ENCODE measurements at regions not wholly inside any gene's neighbourhood (a gene's known extent, or its start where the extent isn't known, plus 50 kb on each side); places are given as distances from the start of the nearest gene placed in this dataset.
"Not testable (repeated sequence)": the region's sequence is repeated elsewhere in the genome, so short reads cannot be mapped to it uniquely, and the experiment has no call there.

DNA sequence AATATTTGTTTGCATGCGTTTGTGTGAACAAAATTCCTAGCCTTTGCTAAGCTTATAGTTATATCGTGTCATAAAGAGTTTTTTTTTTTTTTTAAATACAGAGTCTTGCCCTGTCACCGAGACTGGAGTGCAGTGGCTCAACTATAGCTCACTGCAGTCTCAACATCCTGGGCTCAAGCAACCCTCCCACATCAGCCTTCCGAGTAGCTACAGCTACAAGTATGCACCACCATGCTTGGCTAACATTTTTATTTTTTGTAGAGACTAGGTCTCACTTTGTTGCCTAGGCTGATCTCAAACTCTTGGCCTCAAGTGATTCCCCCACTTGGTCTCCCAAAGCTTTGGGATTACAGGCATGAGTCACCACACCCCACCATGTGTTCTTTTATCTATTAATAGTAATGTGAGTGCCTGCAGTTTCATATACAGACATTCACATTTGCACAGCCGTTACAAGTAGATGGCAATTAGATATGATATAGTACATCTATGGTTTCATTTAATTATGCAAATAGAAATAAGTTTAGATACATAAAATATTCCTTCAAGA, 848.6 kb downstream of the PDCD6IP start:
- Mint-ChIP-seq H3K27me3 (no peaks in the 10 kb centered on the region), H3K9me3 (peaks cover 3% of the 10 kb centered on the region), H3K27ac (no peak overlapping the region), H3K36me3 (no peaks in the 10 kb centered on the region), H3K4me3 (no peak overlapping the region), H3K4me1 (no peaks in the 10 kb centered on the region)
- no peak for ATAC-seq (ENCODE audit: low read depth)
- POLR2A ChIA-PET = no interaction called here
- DNase-seq = no peak

DNA sequence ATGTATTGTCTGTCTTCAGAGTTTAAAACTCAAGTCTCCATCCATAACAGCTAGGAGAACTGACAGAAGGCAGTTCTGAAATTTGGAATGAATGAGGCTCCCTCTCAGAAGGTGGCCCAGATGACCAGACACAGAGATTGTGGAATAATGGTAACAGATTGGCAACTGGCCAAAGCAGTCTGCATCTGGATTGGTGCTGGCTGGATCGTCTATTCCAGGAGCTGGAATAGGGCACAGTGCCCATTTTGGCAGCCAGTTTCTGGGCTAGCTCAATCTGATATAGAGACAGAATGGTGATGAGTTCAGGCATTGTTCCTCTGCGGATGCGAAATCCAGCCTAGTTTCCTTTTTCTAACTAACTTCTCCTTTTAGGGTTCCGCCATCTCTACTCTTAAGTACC, 851.7 kb downstream of the PDCD6IP start:
- no peaks in the 10 kb centered on the region for H3K27me3 Mint-ChIP-seq
- POLR2A ChIA-PET = no interaction called here
- DNase-seq (no peak), ATAC-seq (ENCODE audit: low read depth) (no peak)
- H3K27ac Mint-ChIP-seq = no peak overlapping the region
- H3K4me1 Mint-ChIP-seq = no peaks in the 10 kb centered on the region
- H3K36me3 Mint-ChIP-seq = no peaks in the 10 kb centered on the region
- H3K4me3 Mint-ChIP-seq = no peak overlapping the region
- H3K9me3 Mint-ChIP-seq = no peaks in the 10 kb centered on the region

DNA sequence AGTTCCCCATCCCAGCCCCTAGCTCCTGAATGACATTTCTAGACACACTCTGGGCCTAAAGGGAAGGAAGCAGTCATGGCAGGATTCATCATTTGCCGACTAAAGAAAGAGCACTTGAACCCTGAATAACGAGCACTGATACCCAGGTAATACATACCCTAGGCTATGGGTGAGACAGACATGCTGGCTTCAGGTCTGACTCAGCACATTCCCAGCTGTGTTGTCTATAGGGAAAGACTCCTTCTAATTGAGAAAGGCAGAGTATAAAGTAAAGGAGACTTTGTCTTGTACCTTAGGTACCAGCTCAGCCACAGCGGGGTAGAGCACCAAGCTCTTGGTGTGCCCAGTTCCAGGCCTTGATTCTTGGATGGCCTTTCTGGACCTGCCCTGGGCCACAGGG, 870.5 kb downstream of the PDCD6IP start:
- Mint-ChIP-seq H3K4me3 (no peak overlapping the region), H3K27ac (no peak overlapping the region), H3K4me1 (no peaks in the 10 kb centered on the region), H3K27me3 (no peaks in the 10 kb centered on the region), H3K9me3 (no peaks in the 10 kb centered on the region), H3K36me3 (no peaks in the 10 kb centered on the region)
- DNase-seq (no peak), ATAC-seq (ENCODE audit: low read depth) (no peak)
- POLR2A ChIA-PET = no interaction called here

DNA sequence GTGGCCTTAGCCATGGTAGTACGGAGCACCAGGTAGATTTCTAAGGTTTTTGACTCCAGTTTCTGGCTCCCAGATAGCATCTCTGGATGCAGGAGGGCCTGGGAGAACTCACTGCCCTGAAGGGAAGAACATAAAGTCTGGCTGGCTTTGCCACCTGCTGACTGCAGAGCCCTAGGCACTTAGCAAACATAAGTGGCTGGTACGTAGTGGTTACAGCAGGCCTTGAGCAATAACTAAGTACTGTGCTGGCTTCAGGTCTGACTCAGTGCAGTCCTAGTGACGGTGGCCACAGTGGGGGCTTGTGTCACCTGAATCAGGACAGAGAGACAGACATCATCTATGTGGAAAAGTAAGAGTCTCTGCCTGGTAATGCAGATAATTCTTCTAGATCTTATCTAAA, 871.1 kb downstream of the PDCD6IP start:
- no peak overlapping the region for H3K4me3 Mint-ChIP-seq
- ATAC-seq (ENCODE audit: low read depth) (no peak), DNase-seq (no peak)
- H3K27me3 Mint-ChIP-seq = no peaks in the 10 kb centered on the region
- no peaks in the 10 kb centered on the region for H3K36me3 Mint-ChIP-seq
- H3K4me1 Mint-ChIP-seq = no peaks in the 10 kb centered on the region
- H3K27ac Mint-ChIP-seq = no peak overlapping the region
- POLR2A ChIA-PET = no interaction called here
- H3K9me3 Mint-ChIP-seq = no peaks in the 10 kb centered on the region

DNA sequence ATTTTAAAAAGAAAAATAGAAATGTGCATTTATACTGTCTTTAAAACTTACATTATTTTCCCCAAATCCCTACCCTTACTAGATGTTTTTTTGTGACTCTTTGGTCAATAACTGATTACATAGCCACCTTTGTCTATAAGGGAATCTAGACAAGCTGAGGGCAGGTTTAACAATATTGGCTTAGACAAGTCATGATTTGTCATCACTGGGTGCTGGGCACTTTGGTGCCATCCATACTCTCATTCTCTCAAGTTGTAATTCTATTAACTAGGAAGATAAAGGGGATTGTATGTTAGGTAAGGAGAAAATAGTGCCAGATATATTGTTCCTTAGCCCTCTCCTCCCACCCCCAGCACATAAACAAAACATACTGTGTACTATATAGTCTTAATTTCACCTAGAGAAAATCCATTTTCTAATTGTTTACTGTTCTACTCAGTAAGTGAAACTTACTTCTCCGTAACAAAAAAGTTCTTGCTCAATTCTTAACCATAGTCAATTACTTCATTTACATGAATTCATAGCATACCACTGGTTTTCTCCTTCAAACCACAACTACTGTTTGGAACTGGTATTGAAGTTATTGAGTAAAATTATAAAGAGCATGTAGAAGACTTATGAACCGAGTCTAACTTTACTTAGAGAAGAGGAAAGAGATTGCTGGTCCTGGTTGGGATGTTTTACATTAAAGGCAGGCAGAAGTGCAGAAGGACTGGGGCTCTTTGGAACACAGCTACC, 877.1 kb downstream of the PDCD6IP start:
- Mint-ChIP-seq H3K36me3 (no peaks in the 10 kb centered on the region), H3K4me3 (no peak overlapping the region), H3K27me3 (no peaks in the 10 kb centered on the region), H3K27ac (no peak overlapping the region), H3K4me1 (no peaks in the 10 kb centered on the region), H3K9me3 (peaks cover 6% of the 10 kb centered on the region)
- ATAC-seq (ENCODE audit: low read depth) (no peak), DNase-seq (no peak)
- POLR2A ChIA-PET = no interaction called here

DNA sequence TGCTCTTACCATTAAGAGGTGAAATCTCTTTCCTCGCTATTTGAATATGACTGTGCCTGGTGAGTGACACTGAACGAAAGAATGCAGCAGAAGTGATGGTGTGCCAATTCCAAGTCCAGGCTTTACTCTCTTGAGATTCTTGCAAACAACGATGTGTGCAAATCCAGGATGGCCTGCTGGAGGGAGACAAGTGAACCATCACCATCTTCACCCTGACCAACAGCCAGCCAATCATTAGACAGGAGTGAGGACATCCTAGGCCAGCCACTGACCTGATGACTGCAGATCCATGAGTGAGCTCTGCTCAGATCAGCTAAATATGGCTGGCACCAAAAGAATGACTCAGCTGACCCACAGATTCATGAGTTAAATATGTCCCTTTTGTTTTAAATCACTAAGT, 878.0 kb downstream of the PDCD6IP start:
- Mint-ChIP-seq H3K4me1 (no peaks in the 10 kb centered on the region), H3K27ac (no peak overlapping the region), H3K27me3 (no peaks in the 10 kb centered on the region), H3K36me3 (no peaks in the 10 kb centered on the region), H3K9me3 (peaks cover 7% of the 10 kb centered on the region), H3K4me3 (no peak overlapping the region)
- POLR2A ChIA-PET = no interaction called here
- ATAC-seq (ENCODE audit: low read depth) (no peak), DNase-seq (no peak)

DNA sequence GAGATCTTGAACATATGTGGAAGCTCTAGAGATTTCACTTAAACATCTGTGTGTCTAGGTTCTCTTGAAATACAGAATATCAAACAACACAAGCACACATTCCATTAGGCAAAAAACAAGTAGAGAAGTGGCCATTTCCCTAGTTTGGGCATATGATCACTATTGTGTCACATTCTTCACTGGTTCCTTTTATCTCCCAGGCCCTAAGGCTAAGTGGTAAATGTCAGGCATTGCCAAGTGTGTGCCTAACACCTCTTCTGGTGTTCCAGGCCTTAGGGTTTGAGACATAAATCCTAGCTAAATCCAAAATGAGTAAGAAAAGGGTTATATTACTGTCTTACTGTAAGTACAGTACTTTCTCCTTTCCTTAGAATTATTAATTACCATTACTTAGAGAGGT, 880.1 kb downstream of the PDCD6IP start:
- Mint-ChIP-seq H3K27ac (no peak overlapping the region), H3K36me3 (no peaks in the 10 kb centered on the region)

DNA sequence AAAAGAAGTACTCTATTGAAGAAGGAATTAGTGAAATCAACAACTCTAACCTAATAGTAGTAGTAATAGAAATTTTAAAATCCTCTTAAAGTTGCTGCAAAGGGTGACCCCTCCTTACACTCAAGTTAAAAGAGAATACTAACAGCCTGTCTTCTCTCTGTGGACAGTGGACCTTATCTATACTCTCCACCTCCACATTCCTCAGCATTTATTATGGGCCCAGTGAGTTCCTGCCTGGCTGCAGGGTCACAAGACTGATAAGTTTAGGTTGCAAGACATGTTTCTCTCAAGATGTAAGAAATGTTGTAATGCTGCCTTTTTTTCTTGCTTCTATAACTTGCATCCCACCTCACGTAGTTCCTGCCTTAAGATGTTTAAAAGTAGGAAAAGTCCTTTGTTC, 880.6 kb downstream of the PDCD6IP start:
- ATAC-seq (ENCODE audit: low read depth); DNase-seq; H3K27ac Mint-ChIP-seq; H3K36me3 Mint-ChIP-seq; H3K9me3 Mint-ChIP-seq; H3K4me3 Mint-ChIP-seq; H3K4me1 Mint-ChIP-seq; POLR2A ChIA-PET; H3K27me3 Mint-ChIP-seq: not testable (repeated sequence)

More for the DNA sequence above, 880.1 kb downstream of the PDCD6IP start:
- DNase-seq = no peak
- H3K4me1 Mint-ChIP-seq = no peaks in the 10 kb centered on the region
- H3K4me3 Mint-ChIP-seq = no peak overlapping the region
- no peak for ATAC-seq (ENCODE audit: low read depth)
- POLR2A ChIA-PET = no interaction called here
- peaks cover 7% of the 10 kb centered on the region for H3K9me3 Mint-ChIP-seq
- no peaks in the 10 kb centered on the region for H3K27me3 Mint-ChIP-seq

DNA sequence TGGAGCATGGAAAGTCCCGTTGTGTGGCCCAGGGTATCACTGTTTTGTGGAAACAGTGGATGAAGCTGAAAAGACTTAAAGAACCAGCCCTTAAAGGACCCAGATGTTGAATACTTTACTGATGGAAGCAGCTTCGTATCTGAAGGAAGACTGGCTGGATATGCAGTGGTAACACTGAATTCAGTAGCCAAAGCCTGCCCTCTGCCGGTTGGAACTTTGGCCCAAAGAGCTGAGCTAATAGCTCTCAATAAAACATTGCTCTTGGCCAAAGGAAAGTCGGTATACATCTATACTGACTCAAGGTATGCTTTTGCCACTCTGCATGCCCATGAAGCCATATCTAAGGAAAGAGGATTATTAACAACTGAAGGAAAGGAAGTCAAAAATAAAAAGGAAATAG, 885.4 kb downstream of the PDCD6IP start:
- Mint-ChIP-seq H3K9me3 (peaks cover 7% of the 10 kb centered on the region), H3K36me3 (no peaks in the 10 kb centered on the region), H3K4me3 (no peak overlapping the region), H3K27ac (no peak overlapping the region), H3K27me3 (no peaks in the 10 kb centered on the region), H3K4me1 (no peaks in the 10 kb centered on the region)
- DNase-seq (no peak), ATAC-seq (ENCODE audit: low read depth) (no peak)
- POLR2A ChIA-PET = no interaction called here

DNA sequence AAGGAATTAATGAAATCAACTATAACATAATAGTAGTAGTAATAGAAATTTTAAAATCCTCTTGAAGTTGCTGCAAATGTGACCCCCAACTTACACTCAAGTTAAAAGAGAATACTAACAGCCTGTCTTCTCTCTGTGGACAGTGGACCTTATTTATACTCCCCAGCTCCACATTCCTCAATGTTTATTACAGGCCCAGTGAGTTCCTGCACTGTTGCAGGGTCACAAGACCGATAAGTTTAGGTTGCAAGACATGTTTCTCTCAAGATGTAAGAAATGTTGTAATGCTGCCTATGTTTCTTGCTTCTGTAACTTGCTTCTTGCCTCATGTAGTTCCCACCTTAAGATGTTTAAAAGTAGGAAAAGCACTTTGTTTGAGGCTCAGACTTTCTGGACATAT, 888.1 kb downstream of the PDCD6IP start:
- POLR2A ChIA-PET = no interaction called here
- no peak overlapping the region for H3K27ac Mint-ChIP-seq
- no peaks in the 10 kb centered on the region for H3K27me3 Mint-ChIP-seq
- H3K36me3 Mint-ChIP-seq = no peaks in the 10 kb centered on the region
- DNase-seq (no peak), ATAC-seq (ENCODE audit: low read depth) (no peak)
- no peak overlapping the region for H3K4me3 Mint-ChIP-seq
- no peaks in the 10 kb centered on the region for H3K4me1 Mint-ChIP-seq
- H3K9me3 Mint-ChIP-seq = no peaks in the 10 kb centered on the region

DNA sequence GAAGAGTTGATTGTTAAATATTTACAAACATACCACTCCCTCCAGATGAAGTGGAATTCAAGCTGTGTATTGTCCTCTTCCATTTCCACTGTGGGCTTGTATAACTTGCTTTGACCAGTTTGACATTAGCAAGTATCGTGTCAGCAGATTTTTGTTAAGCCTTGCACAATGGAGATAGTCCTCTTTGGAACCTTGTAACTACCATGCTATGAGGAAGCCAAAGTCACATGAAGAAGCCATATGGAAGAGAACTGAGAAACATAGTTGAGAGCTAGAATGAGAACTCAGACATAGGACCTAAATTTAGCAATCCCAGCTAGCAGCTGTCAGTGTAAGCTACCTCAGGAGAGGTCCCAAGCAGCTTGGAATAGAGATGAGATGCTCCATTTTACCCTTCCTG, 889.2 kb downstream of the PDCD6IP start:
- no peaks in the 10 kb centered on the region for H3K9me3 Mint-ChIP-seq
- POLR2A ChIA-PET = no interaction called here
- no peaks in the 10 kb centered on the region for H3K36me3 Mint-ChIP-seq
- DNase-seq (no peak), ATAC-seq (ENCODE audit: low read depth) (no peak)
- no peaks in the 10 kb centered on the region for H3K4me1 Mint-ChIP-seq
- no peak overlapping the region for H3K27ac Mint-ChIP-seq
- no peak overlapping the region for H3K4me3 Mint-ChIP-seq
- no peaks in the 10 kb centered on the region for H3K27me3 Mint-ChIP-seq

DNA sequence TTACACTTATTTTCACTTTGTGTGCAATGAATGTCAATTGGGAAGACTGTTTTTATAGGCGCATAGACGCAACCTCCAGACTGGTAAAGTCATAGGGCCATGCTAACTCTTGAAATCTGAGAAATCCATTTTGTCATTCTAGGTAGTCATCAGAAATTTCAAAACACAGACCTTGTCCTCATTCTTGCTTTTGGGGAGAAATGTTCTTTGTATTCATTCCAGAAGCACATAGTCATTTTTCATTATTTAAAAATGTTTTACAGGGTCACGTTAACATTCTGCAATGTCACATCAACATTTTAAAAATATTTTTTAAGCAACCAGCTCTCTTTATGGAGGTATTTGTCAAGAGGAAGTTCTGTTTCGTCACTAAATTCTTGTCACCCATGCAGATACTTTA, 898.4 kb downstream of the PDCD6IP start:
- POLR2A ChIA-PET = no interaction called here
- DNase-seq (no peak), ATAC-seq (ENCODE audit: low read depth) (no peak)
- H3K9me3 Mint-ChIP-seq = peaks cover 6% of the 10 kb centered on the region
- no peaks in the 10 kb centered on the region for H3K36me3 Mint-ChIP-seq
- H3K4me1 Mint-ChIP-seq = no peaks in the 10 kb centered on the region
- H3K4me3 Mint-ChIP-seq = no peak overlapping the region
- H3K27ac Mint-ChIP-seq = no peak overlapping the region
- H3K27me3 Mint-ChIP-seq = no peaks in the 10 kb centered on the region

DNA sequence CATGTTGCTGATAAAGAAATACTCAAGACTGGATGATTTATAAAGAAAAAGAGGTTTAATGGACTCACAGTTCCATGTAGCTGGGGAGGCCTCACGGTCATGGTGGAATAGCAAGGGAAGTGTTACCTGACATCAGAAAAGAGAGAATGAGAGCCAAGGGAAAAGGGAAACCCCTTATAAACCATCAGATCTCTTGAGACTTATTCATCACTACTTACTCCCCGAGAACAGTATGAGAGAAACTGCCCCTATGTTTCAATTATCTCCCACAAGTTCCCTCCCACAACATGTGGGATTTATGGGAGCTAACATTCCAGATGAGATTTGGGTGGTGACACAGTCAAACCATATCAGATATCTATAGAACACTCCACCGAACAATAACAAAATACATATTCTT, 904.6 kb downstream of the PDCD6IP start:
- Mint-ChIP-seq H3K27ac (no peak overlapping the region), H3K36me3 (no peaks in the 10 kb centered on the region), H3K4me3 (no peak overlapping the region), H3K9me3 (peaks cover 8% of the 10 kb centered on the region), H3K27me3 (no peaks in the 10 kb centered on the region), H3K4me1 (no peaks in the 10 kb centered on the region)
- no peak for DNase-seq
- POLR2A ChIA-PET = no interaction called here
- no peak for ATAC-seq (ENCODE audit: low read depth)

DNA sequence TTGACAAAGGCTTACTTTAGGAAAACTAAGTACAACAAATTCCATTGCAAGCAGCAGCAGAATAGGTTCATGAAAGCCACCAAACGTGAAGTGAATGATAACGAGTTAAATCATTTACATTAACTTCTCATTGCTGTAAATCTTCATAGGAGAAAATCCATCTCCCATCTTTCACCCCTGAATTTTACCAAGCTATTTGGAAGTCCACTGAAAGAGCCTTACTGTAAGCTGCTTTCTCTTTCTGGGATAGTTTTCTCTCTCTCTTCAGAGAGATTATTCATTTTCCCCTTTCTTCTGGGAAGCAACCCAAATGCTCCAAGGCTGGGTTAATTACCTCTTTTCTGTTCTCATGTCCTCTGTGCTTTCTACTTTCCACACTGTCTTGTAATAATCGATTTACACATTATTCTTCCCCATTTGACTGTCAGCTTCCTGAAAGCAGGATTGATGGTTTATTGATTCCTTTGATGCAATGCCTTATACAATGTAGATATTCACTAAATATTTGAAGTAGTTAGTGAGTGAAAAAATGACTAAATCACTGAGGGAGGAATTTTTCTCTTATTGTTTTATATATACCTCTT, 914.3 kb upstream of the ARPP21 start:
- ATAC-seq (ENCODE audit: low read depth) (no peak), DNase-seq (no peak)
- H3K4me1 Mint-ChIP-seq = peaks cover 1% of the 10 kb centered on the region
- POLR2A ChIA-PET = no interaction called here
- H3K4me3 Mint-ChIP-seq = no peak overlapping the region
- H3K9me3 Mint-ChIP-seq = peaks cover 2% of the 10 kb centered on the region
- H3K27ac Mint-ChIP-seq = no peak overlapping the region
- no peaks in the 10 kb centered on the region for H3K36me3 Mint-ChIP-seq
- H3K27me3 Mint-ChIP-seq = no peaks in the 10 kb centered on the region
